Sigmoid colon (tissue), 4 donors: ENCODE measurements at regions not wholly inside any gene's neighbourhood (a gene's known extent, or its start where the extent isn't known, plus 50 kb on each side); places are given as distances from the start of the nearest gene placed in this dataset.

Source experiments
- POLR2A ChIP-seq, 2 donors: fragments of 450-650 bp; IDR thresholded peaks; one replicate each; pipeline ENCODE4 v1.6.1; 2016; ENCODE audit warnings: antibody characterized with exemption in 2 of 2, mild to moderate bottlenecking in 2 of 2, moderate library complexity in 2 of 2
- POLR2AphosphoS5 ChIP-seq, 4 donors: sonication (generic); formaldehyde crosslinking; IDR thresholded peaks; one replicate each; pipeline ENCODE4 v1.6.1; 2017; ENCODE audit warnings: antibody characterized with exemption in 4 of 4
- TF ChIP-seq, protein P1 (sequence below), 4 experiments: fragments of 450-650 bp in 3 of 4; fragments of 200-600 bp in 1 of 4; IDR thresholded peaks; one replicate each; pipeline ENCODE4 v1.5.1; 2016 to 2019; ENCODE audit warnings: antibody characterized with exemption in 4 of 4, mild to moderate bottlenecking in 3 of 4, moderate library complexity in 2 of 4

DNA sequence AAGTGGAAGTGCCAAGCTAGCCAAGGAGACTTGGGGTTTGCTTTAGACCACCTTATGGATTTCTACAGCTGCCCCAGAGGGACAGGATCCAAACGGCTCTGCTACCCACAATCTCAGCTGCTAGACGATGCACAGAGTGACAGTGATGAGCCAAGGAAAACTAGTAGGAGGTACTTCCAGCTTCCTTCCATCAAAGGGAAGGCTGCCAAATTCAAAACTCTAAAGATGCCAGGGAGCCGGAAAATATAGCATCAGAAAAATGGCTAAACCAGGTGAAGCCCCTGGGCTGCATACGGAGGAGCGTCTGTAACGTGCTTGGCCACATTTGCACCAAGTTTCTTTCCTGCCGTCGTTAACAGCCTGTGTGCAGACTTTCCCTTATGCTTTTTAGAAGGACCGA, 245.5 kb upstream of the ZNF521 start:
- TF ChIP-seq, protein P1, sequence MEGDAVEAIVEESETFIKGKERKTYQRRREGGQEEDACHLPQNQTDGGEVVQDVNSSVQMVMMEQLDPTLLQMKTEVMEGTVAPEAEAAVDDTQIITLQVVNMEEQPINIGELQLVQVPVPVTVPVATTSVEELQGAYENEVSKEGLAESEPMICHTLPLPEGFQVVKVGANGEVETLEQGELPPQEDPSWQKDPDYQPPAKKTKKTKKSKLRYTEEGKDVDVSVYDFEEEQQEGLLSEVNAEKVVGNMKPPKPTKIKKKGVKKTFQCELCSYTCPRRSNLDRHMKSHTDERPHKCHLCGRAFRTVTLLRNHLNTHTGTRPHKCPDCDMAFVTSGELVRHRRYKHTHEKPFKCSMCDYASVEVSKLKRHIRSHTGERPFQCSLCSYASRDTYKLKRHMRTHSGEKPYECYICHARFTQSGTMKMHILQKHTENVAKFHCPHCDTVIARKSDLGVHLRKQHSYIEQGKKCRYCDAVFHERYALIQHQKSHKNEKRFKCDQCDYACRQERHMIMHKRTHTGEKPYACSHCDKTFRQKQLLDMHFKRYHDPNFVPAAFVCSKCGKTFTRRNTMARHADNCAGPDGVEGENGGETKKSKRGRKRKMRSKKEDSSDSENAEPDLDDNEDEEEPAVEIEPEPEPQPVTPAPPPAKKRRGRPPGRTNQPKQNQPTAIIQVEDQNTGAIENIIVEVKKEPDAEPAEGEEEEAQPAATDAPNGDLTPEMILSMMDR (IDR thresholded peaks at IDR 0.05) = no peak
- TF ChIP-seq POLR2AphosphoS5 (IDR thresholded peaks at IDR 0.05) (no peak), POLR2A (IDR thresholded peaks at IDR 0.05) (no peak)
